ENCODE measurements at regions not wholly inside any gene's neighbourhood (a gene's known extent, or its start where the extent isn't known, plus 50 kb on each side); places are given as distances from the start of the nearest gene placed in this dataset.

- H3K4me3 ChIP-seq (replicated peaks in 1 of 2; ENCODE audit: low read depth in 2 of 2, low read length in 2 of 2), result no peak overlapping the region
- DNase-seq (ENCODE audit: low read depth in 2 of 2), result no peak
- TF ChIP-seq, protein P1, sequence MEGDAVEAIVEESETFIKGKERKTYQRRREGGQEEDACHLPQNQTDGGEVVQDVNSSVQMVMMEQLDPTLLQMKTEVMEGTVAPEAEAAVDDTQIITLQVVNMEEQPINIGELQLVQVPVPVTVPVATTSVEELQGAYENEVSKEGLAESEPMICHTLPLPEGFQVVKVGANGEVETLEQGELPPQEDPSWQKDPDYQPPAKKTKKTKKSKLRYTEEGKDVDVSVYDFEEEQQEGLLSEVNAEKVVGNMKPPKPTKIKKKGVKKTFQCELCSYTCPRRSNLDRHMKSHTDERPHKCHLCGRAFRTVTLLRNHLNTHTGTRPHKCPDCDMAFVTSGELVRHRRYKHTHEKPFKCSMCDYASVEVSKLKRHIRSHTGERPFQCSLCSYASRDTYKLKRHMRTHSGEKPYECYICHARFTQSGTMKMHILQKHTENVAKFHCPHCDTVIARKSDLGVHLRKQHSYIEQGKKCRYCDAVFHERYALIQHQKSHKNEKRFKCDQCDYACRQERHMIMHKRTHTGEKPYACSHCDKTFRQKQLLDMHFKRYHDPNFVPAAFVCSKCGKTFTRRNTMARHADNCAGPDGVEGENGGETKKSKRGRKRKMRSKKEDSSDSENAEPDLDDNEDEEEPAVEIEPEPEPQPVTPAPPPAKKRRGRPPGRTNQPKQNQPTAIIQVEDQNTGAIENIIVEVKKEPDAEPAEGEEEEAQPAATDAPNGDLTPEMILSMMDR (IDR thresholded peaks at IDR 0.05; ENCODE audit: low read depth, low read length), result no peak
Measured at GRCh38 chr4:59135248-59135985, 2025.2 kb upstream of the IGFBP7 start.

GRCh38 chr4:59161249-59161648 lies 2038.9 kb upstream of the ADGRL3 start:
- no peak for DNase-seq (ENCODE audit: low read depth in 2 of 2)
- TF ChIP-seq, protein P1 (IDR thresholded peaks at IDR 0.05; ENCODE audit: low read depth, low read length), result no peak
- no peak overlapping the region for H3K4me3 ChIP-seq (replicated peaks in 1 of 2; ENCODE audit: low read depth in 2 of 2, low read length in 2 of 2)

DNA sequence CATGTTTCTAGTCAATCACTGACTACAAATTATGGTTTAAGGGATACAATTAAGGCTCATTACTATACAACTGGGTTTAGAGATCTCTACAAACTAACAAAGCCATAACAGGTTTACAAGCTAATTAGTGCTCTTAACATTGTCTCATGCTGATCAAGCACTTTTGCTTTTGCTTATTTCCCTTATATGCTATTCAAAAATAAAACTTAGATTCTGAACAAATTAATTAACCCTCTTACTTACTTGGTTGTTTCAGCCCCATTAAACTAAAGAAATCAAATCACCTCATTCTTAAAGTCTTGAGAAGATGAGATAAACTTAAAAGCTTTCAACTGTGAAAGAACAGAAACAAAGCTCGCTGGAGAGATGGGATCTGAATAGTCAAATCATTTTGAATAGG lies 2024.5 kb upstream of the ADGRL3 start:
- TF ChIP-seq, protein P1 (IDR thresholded peaks at IDR 0.05; ENCODE audit: low read depth, low read length), result no peak
- H3K4me3 ChIP-seq (replicated peaks in 1 of 2; ENCODE audit: low read depth in 2 of 2, low read length in 2 of 2), result no peak overlapping the region
- no peak for DNase-seq (ENCODE audit: low read depth in 2 of 2)

DNA sequence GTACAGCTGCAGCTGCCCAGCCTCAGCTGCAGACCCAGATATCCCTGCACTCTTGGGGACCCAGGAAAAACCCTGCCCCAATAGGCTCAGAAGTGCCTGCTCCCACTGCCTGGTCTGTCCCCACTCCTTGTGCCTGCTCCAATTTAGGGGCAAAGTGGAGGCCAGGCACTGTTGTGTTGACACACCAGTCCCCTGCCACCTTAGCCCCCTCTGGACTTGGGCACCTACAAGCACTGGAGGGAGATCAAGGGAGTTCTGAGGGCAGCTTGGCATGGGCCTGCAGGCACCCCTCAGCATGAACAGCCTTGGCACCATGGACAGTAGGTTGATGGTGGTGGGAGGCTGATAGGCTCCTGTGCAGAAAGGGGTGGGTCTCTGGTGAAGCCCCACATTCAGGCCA lies 2020.8 kb upstream of the ADGRL3 start:
- DNase-seq (ENCODE audit: low read depth in 2 of 2), result no peak
- TF ChIP-seq, protein P1 (IDR thresholded peaks at IDR 0.05; ENCODE audit: low read depth, low read length), result no peak
- no peak overlapping the region for H3K4me3 ChIP-seq (replicated peaks in 1 of 2; ENCODE audit: low read depth in 2 of 2, low read length in 2 of 2)

- no peak for DNase-seq (ENCODE audit: low read depth in 2 of 2)
- no peak overlapping the region for H3K4me3 ChIP-seq (replicated peaks in 1 of 2; ENCODE audit: low read depth in 2 of 2, low read length in 2 of 2)
- TF ChIP-seq, protein P1 (IDR thresholded peaks at IDR 0.05; ENCODE audit: low read depth, low read length), result no peak
Measured at GRCh38 chr4:59180161-59180560, 2020.0 kb upstream of the ADGRL3 start.

- TF ChIP-seq, protein P1 (IDR thresholded peaks at IDR 0.05; ENCODE audit: low read depth, low read length), result no peak
- no peak for DNase-seq (ENCODE audit: low read depth in 2 of 2)
- no peak overlapping the region for H3K4me3 ChIP-seq (replicated peaks in 1 of 2; ENCODE audit: low read depth in 2 of 2, low read length in 2 of 2)
Measured at GRCh38 chr4:59180969-59181368, 2019.2 kb upstream of the ADGRL3 start.

DNA sequence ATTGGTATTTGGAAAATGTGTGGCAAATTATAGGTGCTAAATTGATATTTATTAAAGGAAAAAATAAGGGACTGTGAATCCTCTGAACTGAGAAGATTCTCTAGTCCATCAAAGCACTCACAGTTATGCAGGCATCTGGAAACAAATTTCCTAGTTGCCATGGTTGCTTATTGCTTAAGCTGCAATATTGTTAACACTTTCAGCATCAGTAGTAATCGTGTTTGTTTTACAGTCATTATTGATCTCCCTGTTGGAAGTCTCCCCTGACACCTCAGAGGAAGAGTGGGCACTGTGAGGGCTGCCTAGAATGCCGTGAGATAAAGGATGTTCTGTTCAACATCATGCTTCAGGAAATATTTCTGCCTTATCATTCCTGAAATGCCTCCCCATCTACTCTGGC lies 2004.3 kb upstream of the ADGRL3 start:
- DNase-seq (ENCODE audit: low read depth in 2 of 2), result no peak
- no peak overlapping the region for H3K4me3 ChIP-seq (replicated peaks in 1 of 2; ENCODE audit: low read depth in 2 of 2, low read length in 2 of 2)
- TF ChIP-seq, protein P1 (IDR thresholded peaks at IDR 0.05; ENCODE audit: low read depth, low read length), result no peak
